ENCODE measurements at regions not wholly inside any gene's neighbourhood (a gene's known extent, or its start where the extent isn't known, plus 50 kb on each side); places are given as distances from the start of the nearest gene placed in this dataset.

GRCh38 chr2:238560234-238560633 lies 133.5 kb downstream of the ASB1 start:
- TF ChIP-seq CTCF (conservative IDR thresholded peaks at IDR 0.05; ENCODE audit: low read depth, low read length) = no peak
- DNase-seq (ENCODE audit: low read depth) = no peak
- no peak overlapping the region for H3K4me3 ChIP-seq (ENCODE audit: low read depth, low read length)

GRCh38 chr2:238561230-238561629 lies 134.5 kb downstream of the ASB1 start:
- no peak for DNase-seq (ENCODE audit: low read depth)
- TF ChIP-seq CTCF (conservative IDR thresholded peaks at IDR 0.05; ENCODE audit: low read depth, low read length) = no peak
- H3K4me3 ChIP-seq (ENCODE audit: low read depth, low read length) = no peak overlapping the region

GRCh38 chr2:238562446-238562845 lies 135.7 kb downstream of the ASB1 start:
- TF ChIP-seq CTCF (conservative IDR thresholded peaks at IDR 0.05; ENCODE audit: low read depth, low read length) = no peak
- H3K4me3 ChIP-seq (ENCODE audit: low read depth, low read length) = no peak overlapping the region
- no peak for DNase-seq (ENCODE audit: low read depth)

- no peak for TF ChIP-seq CTCF (conservative IDR thresholded peaks at IDR 0.05; ENCODE audit: low read depth, low read length)
- H3K4me3 ChIP-seq (ENCODE audit: low read depth, low read length) = no peak overlapping the region
- no peak for DNase-seq (ENCODE audit: low read depth)
These were observed 136.8 kb downstream of the ASB1 start for GRCh38 chr2:238563551-238563950.

GRCh38 chr2:238564286-238564920 lies 137.7 kb downstream of the ASB1 start:
- DNase-seq (ENCODE audit: low read depth) = no peak
- H3K4me3 ChIP-seq (ENCODE audit: low read depth, low read length) = no peak overlapping the region
- TF ChIP-seq CTCF (conservative IDR thresholded peaks at IDR 0.05; ENCODE audit: low read depth, low read length) = no peak

- TF ChIP-seq CTCF (conservative IDR thresholded peaks at IDR 0.05; ENCODE audit: low read depth, low read length) = no peak
- no peak overlapping the region for H3K4me3 ChIP-seq (ENCODE audit: low read depth, low read length)
- DNase-seq (ENCODE audit: low read depth) = no peak
These were observed 138.3 kb downstream of the ASB1 start for GRCh38 chr2:238565031-238565430.

GRCh38 chr2:238566001-238566645 lies 139.4 kb downstream of the ASB1 start:
- H3K4me3 ChIP-seq (ENCODE audit: low read depth, low read length) = no peak overlapping the region
- DNase-seq (ENCODE audit: low read depth) = no peak
- no peak for TF ChIP-seq CTCF (conservative IDR thresholded peaks at IDR 0.05; ENCODE audit: low read depth, low read length)
